ENCODE measurements at regions not wholly inside any gene's neighbourhood (a gene's known extent, or its start where the extent isn't known, plus 50 kb on each side); places are given as distances from the start of the nearest gene placed in this dataset.

DNA sequence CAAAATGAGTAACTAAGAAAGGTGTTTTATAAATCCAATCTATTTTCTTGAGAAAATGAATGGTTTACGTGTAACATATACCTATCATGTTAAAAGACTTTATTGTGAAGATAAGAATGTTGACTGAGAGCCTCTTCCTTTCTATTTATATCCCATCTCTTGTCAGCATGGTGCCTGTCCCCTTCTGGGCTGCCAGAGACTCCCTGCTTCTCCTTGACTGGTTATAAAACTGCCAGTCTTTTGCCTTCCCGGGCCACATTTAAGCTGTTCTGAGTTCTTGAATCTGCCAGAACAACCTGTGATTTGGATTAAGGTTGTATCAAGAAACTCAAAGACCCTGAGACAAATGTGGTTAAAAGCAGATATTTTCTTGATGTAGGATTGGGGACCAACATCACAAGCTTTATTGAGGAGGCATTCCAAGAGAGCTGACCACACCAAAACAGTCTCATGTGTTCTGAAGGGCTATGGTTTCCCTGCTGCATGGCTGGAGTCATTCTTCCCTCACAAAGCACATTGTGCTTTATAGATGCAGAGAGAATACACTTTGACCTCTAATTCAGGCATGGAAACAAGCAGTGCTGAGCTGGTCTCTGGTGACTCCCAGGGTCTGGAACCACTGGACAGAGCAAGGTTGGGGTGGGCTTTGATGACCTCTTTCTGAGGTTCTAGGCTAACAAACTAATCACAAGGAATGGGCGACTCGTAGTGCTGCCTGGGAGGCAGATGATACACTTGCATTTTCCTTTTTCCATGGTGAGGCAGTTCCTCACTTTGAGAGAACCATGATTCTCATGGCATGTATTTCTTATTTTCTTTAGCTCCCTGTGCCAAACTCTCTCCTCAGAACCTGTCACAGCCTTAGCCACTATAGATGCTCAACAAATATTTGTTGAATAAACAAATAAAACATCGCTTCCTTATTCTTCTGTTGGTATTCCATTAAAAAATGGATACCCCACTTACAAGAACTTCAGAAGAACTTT is 205.0 kb upstream of the PREP start:
- Mint-ChIP-seq H3K36me3 (no peaks in the 10 kb centered on the region), H3K27me3 (ENCODE audit: low read depth in 3 of 3) (peaks cover 0 to 6% (median 2%) of the 10 kb centered on the region in 3 donors), H3K27ac (no peak overlapping the region), H3K9me3 (peaks cover 0 to 3% (median 0%) of the 10 kb centered on the region in 7 donors), H3K4me3 (no peak overlapping the region), H3K4me1 (peaks cover 6% of the 10 kb centered on the region)
- Histone ChIP-seq H3K9ac (ENCODE audit: insufficient read depth, low read length, poor library complexity, severe bottlenecking) (no peak overlapping the region), H4K20me1 (ENCODE audit: insufficient read depth, low read length) (no peaks in the 10 kb centered on the region), H3K4me2 (replicated peaks; ENCODE audit: extremely low read depth, low read length, poor library complexity, severe bottlenecking) (no peak overlapping the region), H3K4me3 (replicated peaks in 1 of 3; ENCODE audit: low read depth in 2 of 3, low read length in 3 of 3) (no peak overlapping the region), H3K79me2 (ENCODE audit: insufficient read depth, low read length) (no peaks in the 10 kb centered on the region), H3K36me3 (replicated peaks in 1 of 2; ENCODE audit: control insufficient read depth in 1 of 2, insufficient read depth in 2 of 2, low read length in 2 of 2) (no peaks in the 10 kb centered on the region), H3K9me3 (replicated peaks in 1 of 2; ENCODE audit: control insufficient read depth in 1 of 2, insufficient read depth in 1 of 2, low read length in 2 of 2) (peaks cover 0 to 6% of the 10 kb centered on the region in 2 donors), H3K4me1 (ENCODE audit: control insufficient read depth in 1 of 2, insufficient read depth in 2 of 2, low read length in 2 of 2) (no peaks in the 10 kb centered on the region), H3K27me3 (ENCODE audit: control insufficient read depth in 2 of 2, insufficient read depth in 2 of 2, low read length in 2 of 2) (no peaks in the 10 kb centered on the region), H3K27ac (ENCODE audit: low read depth in 1 of 2, low read length in 2 of 2) (no peak overlapping the region), H2AFZ (ENCODE audit: insufficient read depth, low read depth, low read length, poor library complexity, severe bottlenecking) (no peak overlapping the region)
- DNase-seq, result no peak
- intact Hi-C loops (cut with micrococcal nuclease), result no loop called here
- 100% methylated on average over 1 of the region's 5 CpGs for WGBS (ENCODE audit: insufficient coverage)
- TF ChIP-seq, protein P1, sequence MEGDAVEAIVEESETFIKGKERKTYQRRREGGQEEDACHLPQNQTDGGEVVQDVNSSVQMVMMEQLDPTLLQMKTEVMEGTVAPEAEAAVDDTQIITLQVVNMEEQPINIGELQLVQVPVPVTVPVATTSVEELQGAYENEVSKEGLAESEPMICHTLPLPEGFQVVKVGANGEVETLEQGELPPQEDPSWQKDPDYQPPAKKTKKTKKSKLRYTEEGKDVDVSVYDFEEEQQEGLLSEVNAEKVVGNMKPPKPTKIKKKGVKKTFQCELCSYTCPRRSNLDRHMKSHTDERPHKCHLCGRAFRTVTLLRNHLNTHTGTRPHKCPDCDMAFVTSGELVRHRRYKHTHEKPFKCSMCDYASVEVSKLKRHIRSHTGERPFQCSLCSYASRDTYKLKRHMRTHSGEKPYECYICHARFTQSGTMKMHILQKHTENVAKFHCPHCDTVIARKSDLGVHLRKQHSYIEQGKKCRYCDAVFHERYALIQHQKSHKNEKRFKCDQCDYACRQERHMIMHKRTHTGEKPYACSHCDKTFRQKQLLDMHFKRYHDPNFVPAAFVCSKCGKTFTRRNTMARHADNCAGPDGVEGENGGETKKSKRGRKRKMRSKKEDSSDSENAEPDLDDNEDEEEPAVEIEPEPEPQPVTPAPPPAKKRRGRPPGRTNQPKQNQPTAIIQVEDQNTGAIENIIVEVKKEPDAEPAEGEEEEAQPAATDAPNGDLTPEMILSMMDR (IDR thresholded peaks at IDR 0.05), result no peak

DNA sequence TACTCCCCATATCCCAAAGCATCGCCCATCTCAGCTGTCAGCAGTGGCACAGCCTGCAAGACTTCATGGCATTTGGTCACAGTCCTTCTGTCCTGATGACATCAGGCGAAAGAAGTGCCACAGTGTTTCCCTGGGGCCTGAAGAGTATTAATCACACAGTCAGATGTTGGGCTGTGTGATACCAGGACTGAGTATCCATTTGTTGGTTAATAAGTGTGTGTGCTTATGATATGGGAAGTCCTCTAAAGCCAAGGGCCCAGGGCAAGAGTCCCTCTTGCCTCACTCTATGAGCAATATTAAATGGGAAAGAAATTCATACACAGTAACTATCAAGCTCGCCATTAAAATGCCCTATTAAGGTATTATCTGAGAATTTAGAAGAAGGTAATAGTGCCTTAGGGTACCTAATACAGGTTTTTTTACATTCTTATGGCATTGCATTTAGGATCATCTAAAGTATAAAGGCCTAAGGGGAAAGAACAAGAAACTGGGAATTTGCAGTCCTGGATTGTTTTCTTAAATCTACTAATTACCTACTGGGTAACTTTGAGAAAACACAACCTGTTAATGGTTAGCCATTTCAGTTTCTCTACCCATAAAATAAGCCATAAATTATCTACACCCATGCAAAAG is 204.1 kb upstream of the PREP start:
- 83% methylated on average over 1 of the region's 3 CpGs for WGBS (ENCODE audit: insufficient coverage)
- Histone ChIP-seq H3K4me3 (replicated peaks in 1 of 3; ENCODE audit: low read depth in 2 of 3, low read length in 3 of 3) (no peak overlapping the region), H2AFZ (ENCODE audit: insufficient read depth, low read depth, low read length, poor library complexity, severe bottlenecking) (no peak overlapping the region), H3K27ac (ENCODE audit: low read depth in 1 of 2, low read length in 2 of 2) (no peak overlapping the region), H4K20me1 (ENCODE audit: insufficient read depth, low read length) (no peaks in the 10 kb centered on the region), H3K36me3 (replicated peaks in 1 of 2; ENCODE audit: control insufficient read depth in 1 of 2, insufficient read depth in 2 of 2, low read length in 2 of 2) (no peaks in the 10 kb centered on the region), H3K4me2 (replicated peaks; ENCODE audit: extremely low read depth, low read length, poor library complexity, severe bottlenecking) (no peak overlapping the region), H3K27me3 (ENCODE audit: control insufficient read depth in 2 of 2, insufficient read depth in 2 of 2, low read length in 2 of 2) (no peaks in the 10 kb centered on the region), H3K4me1 (ENCODE audit: control insufficient read depth in 1 of 2, insufficient read depth in 2 of 2, low read length in 2 of 2) (peaks cover 2% of the 10 kb centered on the region in 2 donors), H3K9me3 (replicated peaks in 1 of 2; ENCODE audit: control insufficient read depth in 1 of 2, insufficient read depth in 1 of 2, low read length in 2 of 2) (peaks cover 0 to 6% of the 10 kb centered on the region in 2 donors), H3K79me2 (ENCODE audit: insufficient read depth, low read length) (no peaks in the 10 kb centered on the region), H3K9ac (ENCODE audit: insufficient read depth, low read length, poor library complexity, severe bottlenecking) (no peak overlapping the region)
- peaks cover 0 to 3% (median 0%) of the 10 kb centered on the region in 7 donors for H3K9me3 Mint-ChIP-seq
- no peak overlapping the region for H3K4me3 Mint-ChIP-seq
- H3K27ac Mint-ChIP-seq, result no peak overlapping the region
- peak in 1 of 3 donors; percentile 37 for DNase-seq
- peaks cover 7% of the 10 kb centered on the region for H3K4me1 Mint-ChIP-seq
- intact Hi-C loops (cut with micrococcal nuclease), result no loop called here
- TF ChIP-seq, protein P1 (IDR thresholded peaks at IDR 0.05), result no peak
- H3K36me3 Mint-ChIP-seq, result no peaks in the 10 kb centered on the region
- H3K27me3 Mint-ChIP-seq (ENCODE audit: low read depth in 3 of 3), result peaks cover 0 to 6% (median 2%) of the 10 kb centered on the region in 3 donors
